Activated CD4-positive, alpha-beta T cell treated with anti-CD3 and anti-CD28 coated beads for 48 hours (primary cell): ENCODE measurements at regions not wholly inside any gene's neighbourhood (a gene's known extent, or its start where the extent isn't known, plus 50 kb on each side); places are given as distances from the start of the nearest gene placed in this dataset.

ENCODE experiments used
- DNase-seq: peaks from one replicate; pipeline ENCODE4 v3.0.0-alpha.2; 2020

- no peak for DNase-seq
Measured at GRCh38 chr6:37105148-37106050, 64.6 kb upstream of the PIM1 start.

- no peak for DNase-seq
Measured at GRCh38 chr6:37106051-37106363, 63.9 kb upstream of the PIM1 start.

- no peak for DNase-seq
Measured at GRCh38 chr6:37106554-37106953, 63.4 kb upstream of the PIM1 start.

GRCh38 chr6:37106982-37107491, 62.9 kb upstream of the PIM1 start:
- DNase-seq: no peak

DNA sequence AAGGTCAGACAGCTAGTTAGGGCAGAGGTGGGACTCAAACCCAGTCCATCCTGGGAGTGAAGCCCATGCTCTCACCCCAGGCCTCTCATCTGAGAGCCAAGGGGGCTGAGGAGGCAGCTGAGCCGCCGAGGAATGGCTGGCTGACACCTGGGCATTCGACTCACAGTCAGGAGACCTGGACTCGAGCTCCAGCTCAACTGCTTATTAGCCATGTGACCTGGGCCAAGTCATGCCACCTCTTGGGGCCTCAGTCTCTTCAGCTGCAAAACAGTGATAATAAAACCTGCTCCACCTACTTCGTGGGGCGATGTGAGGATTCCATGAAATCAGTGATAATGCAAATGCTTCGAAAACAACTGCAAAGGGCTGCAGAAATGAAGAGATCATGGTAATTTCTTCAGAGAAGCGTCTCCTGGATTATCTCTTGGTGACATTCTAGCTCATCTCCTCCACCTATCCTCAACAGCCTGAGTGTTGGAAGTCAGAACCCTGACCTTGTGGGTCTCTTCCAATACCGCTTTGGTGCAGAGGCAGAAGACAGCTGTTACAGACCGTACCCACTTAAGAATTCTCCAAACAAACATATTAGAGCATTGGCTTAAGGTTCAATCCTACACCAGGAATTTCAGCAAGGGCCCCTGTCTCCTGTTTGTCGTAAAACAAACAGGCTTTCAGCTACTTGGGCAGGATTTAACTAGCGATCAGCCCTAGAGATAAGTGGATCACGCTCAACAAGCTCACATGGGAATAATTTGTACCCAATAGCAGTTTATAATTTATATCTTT, 60.0 kb upstream of the PIM1 start:
- DNase-seq: no peak

GRCh38 chr6:37110500-37111461, 59.2 kb upstream of the PIM1 start:
- peak; percentile 45 for DNase-seq

GRCh38 chr6:37113976-37114375, 56.0 kb upstream of the PIM1 start:
- DNase-seq: no peak

GRCh38 chr6:37114612-37115011, 55.3 kb upstream of the PIM1 start:
- DNase-seq: no peak

- DNase-seq: no peak
Measured at GRCh38 chr6:37115236-37115895, 54.6 kb upstream of the PIM1 start.

DNA sequence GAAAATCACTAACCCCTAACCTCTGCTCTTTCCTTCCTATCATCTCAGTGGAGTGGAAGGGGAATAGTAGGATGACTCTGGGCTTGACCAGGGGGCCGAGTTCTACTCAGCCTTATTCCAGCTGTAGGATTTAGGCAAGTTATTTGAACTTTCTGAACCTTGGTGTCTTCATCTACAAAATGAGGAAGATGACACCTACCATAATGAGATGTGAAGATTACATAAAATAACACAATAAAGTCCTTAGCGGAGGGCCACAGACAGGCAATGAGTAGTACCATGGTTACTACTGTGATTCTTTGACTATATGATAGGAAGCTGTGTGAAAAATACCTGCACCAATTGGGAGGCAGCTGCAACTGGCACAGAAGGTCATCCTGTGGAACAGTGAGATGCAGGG, 53.6 kb upstream of the PIM1 start:
- no peak for DNase-seq

DNA sequence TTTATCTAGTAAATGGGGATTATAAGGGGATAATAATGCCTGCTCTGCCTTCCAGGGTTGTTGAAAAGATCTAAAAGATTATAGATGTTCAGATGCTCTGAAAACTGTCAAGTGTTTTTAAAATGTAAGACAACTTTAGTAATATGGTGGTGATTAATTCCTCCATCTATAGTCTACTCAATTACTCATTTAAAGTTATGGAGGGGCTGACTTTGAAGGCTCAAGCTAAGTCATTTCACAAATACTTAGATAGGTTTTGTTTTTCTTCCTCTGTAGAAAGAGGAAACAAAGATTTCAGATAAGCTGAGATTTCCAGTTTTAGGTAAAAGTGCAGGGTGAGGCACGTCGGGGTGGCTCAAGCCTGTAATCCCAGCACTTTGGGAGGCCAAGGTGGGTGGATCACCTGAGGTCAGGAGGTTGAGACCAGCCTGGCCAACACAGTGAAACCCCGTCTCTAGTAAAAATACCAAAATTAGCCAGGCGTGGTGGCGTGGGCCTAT, 50.5 kb upstream of the PIM1 start:
- DNase-seq: no peak
